Left ventricle myocardium inferior (tissue), 1 donor: ENCODE measurements at regions not wholly inside any gene's neighbourhood (a gene's known extent, or its start where the extent isn't known, plus 50 kb on each side); places are given as distances from the start of the nearest gene placed in this dataset.

Experiments
- DNase-seq: peaks from one replicate; pipeline ENCODE4 v3.0.0-alpha.2; 2020
- H3K27ac ChIP-seq: fragments of 200-600 bp; replicated peaks from 2 replicates; pipeline ENCODE4 v1.8.0; 2021
- H3K27me3 ChIP-seq: fragments of 200-600 bp; 2 replicates; pipeline ENCODE4 v1.8.0; 2021; ENCODE audit warnings: low read depth
- H3K36me3 ChIP-seq: fragments of 200-600 bp; 2 replicates; pipeline ENCODE4 v1.8.0; 2021
- H3K4me1 ChIP-seq: fragments of 200-600 bp; 2 replicates; pipeline ENCODE4 v1.8.0; 2021
- H3K4me3 ChIP-seq: fragments of 200-600 bp; 2 replicates; pipeline ENCODE4 v1.8.0; 2021; ENCODE audit warnings: mild to moderate bottlenecking, moderate library complexity
- H3K9me3 ChIP-seq: fragments of 200-600 bp; replicated peaks from 2 replicates; pipeline ENCODE4 v1.8.0; 2021
- intact Hi-C: fragments of 100-400 bp; cut with micrococcal nuclease; formaldehyde crosslinking; loops from one replicate; pipeline ENCODE4 v1.11.0; 2022
- TF ChIP-seq, protein P1 (sequence below): fragments of 200-600 bp; IDR thresholded peaks from 2 replicates; pipeline ENCODE4 v1.8.0; 2021; ENCODE audit warnings: antibody characterized with exemption, mild to moderate bottlenecking, borderline replicate concordance
- donor health status: DM: no; HTN: yes; CAD: no; lungs with severe emphysema.

DNA sequence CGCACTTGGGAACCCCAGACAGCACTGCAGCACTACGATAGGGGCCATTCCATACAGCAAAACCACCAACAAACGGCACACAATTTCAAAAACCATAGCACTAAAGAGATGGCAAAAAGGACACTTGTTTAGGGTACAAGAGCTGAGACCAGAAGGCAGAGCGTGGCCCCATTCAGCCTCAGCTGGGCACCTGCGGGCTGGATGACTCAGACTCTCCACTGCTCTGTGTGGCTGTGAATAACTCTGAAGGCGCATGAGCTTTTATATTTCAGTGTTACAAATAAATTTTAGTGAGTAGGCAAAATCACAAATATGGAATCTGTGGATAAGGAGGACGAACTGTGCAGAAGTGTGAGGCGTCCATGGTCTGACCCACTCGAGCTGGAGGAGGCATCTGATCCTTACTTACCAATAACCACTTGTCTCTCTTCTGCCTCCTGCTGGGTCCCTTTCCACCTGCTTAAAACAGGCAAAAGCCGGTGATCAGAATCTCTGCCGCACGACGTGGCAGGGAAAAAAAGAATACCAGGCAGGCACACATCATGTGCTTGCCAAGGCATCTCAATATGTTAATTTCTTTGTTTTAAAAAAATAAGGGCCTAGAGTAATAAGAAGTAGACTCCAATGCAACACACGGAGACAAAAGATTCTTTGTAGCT, 325.7 kb downstream of the SHANK2 start:
- H3K4me1 ChIP-seq = no peaks in the 10 kb centered on the region
- TF ChIP-seq, protein P1, sequence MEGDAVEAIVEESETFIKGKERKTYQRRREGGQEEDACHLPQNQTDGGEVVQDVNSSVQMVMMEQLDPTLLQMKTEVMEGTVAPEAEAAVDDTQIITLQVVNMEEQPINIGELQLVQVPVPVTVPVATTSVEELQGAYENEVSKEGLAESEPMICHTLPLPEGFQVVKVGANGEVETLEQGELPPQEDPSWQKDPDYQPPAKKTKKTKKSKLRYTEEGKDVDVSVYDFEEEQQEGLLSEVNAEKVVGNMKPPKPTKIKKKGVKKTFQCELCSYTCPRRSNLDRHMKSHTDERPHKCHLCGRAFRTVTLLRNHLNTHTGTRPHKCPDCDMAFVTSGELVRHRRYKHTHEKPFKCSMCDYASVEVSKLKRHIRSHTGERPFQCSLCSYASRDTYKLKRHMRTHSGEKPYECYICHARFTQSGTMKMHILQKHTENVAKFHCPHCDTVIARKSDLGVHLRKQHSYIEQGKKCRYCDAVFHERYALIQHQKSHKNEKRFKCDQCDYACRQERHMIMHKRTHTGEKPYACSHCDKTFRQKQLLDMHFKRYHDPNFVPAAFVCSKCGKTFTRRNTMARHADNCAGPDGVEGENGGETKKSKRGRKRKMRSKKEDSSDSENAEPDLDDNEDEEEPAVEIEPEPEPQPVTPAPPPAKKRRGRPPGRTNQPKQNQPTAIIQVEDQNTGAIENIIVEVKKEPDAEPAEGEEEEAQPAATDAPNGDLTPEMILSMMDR = no peak
- no peaks in the 10 kb centered on the region for H3K36me3 ChIP-seq
- no peak overlapping the region for H3K4me3 ChIP-seq
- intact Hi-C loops = no loop called here
- peaks cover 49% of the 10 kb centered on the region for H3K9me3 ChIP-seq
- no peak for DNase-seq
- no peak overlapping the region for H3K27ac ChIP-seq
- no peaks in the 10 kb centered on the region for H3K27me3 ChIP-seq

DNA sequence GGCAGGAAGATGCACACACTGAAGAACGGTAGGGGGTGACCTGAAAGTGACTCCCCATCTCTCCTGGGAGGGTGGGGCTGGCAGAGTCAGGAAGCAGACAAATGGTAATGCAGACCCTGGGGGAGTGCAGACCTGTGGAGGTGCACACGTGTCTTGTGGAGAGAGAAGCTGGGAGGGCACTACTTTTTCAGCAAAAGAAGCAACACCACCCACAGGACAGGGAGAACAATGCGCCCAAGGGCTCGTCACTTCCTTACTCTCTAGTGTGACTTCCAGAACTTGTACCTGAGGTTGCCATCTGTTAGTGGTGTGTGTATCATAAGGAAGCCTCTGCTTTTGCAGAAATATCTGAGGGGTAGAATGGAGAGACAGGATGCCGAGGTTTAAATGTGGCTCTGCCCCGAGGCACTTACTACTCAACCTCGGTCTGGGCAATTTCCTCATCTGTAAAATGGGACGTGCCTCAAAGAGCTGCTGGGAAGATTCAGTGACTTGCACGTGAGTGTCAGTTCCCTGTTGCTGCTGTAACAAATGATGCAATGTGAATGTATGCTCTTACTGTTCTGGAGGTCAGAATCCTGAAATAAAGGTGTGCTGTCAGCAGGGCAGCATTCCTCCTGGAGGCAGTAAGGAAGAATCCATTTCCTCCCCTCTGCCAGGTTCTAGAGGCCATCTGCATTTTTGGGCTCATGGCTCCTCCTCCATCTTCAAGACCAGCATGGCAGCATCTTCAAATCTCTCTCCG, 323.4 kb downstream of the SHANK2 start:
- peaks cover 31% of the 10 kb centered on the region for H3K9me3 ChIP-seq
- no peaks in the 10 kb centered on the region for H3K27me3 ChIP-seq
- DNase-seq = no peak
- H3K36me3 ChIP-seq = no peaks in the 10 kb centered on the region
- peaks cover 6% of the 10 kb centered on the region for H3K4me1 ChIP-seq
- H3K4me3 ChIP-seq = no peak overlapping the region
- no peak overlapping the region for H3K27ac ChIP-seq
- intact Hi-C loops = no loop called here
- TF ChIP-seq, protein P1 = no peak

DNA sequence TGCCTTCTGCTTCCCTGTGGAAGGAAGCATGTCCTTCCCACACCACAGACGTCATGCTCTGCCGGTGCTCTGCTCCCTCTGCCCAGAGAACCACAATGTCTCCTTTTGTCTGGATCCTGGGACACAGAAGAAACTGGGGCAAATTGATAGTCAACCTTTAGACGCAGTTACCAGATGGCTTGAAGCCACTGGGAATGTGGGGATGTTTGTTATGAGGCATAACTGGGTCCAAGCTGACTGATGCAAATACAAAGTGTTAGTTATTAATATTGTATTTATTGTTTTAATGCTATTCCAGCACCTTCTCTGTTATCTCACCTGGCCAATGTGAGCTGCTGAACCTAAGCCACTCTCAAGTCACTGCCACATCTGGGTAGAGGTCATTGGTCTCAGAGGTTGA, 322.2 kb downstream of the SHANK2 start:
- Histone ChIP-seq H3K4me1 (peaks cover 6% of the 10 kb centered on the region), H3K27ac (no peak overlapping the region), H3K36me3 (no peaks in the 10 kb centered on the region), H3K27me3 (no peaks in the 10 kb centered on the region), H3K4me3 (no peak overlapping the region), H3K9me3 (peaks cover 28% of the 10 kb centered on the region)
- no peak for DNase-seq
- intact Hi-C loops = no loop called here
- TF ChIP-seq, protein P1 = no peak

DNA sequence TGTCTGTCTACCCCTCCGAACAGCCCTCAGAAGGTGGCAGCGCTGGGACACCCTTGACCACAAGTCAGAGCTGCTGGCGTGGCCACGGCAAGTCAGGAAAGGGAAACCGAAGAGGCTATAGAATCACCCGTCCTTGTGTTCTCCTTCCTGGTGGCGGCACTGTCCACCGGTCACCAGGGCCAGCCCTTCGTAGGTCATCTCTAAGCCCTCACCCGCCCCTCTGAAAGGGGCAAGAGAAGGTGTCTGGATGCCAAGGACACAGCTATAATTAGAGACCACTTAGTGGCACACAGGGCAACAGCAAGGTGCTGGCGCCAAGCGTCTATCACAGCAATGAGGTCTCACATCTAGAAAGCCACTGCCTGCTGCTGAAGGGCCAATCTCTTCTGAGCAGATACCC, 320.9 kb downstream of the SHANK2 start:
- Histone ChIP-seq H3K36me3 (no peaks in the 10 kb centered on the region), H3K4me3 (no peak overlapping the region), H3K9me3 (peaks cover 16% of the 10 kb centered on the region), H3K4me1 (peaks cover 6% of the 10 kb centered on the region), H3K27ac (no peak overlapping the region), H3K27me3 (no peaks in the 10 kb centered on the region)
- TF ChIP-seq, protein P1 = no peak
- DNase-seq = peak; percentile 21
- intact Hi-C loops = no loop called here

DNA sequence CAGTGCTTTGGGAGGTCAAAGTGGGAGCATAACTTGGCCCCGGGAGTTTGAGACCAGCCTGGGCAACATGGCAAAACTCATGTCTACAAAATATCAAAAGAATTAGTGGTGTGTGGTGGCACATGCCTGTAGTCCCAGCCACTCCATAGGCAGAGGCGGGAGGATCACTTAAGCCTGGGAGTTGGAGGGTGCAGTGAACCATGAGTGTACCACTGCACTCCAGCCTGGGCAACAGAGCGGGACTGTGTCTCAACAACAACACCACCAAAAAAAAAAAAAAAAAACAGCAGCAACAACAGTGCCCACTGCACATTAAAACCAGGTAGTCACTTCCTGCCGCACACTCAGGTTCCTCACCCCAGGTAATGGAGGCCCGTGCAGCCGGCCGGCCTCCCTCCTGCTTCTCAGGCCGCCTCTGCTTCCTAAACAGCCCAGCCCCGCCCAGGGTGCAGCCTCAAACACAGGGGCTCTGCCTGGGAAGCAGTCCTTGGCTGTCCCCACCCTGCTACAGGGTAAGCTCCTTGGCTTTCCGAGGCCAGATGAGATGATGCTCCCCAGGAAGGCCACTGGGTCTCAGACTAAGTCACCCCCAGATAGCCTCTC, 318.3 kb downstream of the SHANK2 start:
- Histone ChIP-seq H3K9me3 (peaks cover 23% of the 10 kb centered on the region), H3K4me3 (no peak overlapping the region), H3K27ac (no peak overlapping the region), H3K4me1 (peaks cover 6% of the 10 kb centered on the region), H3K36me3 (no peaks in the 10 kb centered on the region), H3K27me3 (no peaks in the 10 kb centered on the region)
- TF ChIP-seq, protein P1 = no peak
- intact Hi-C loops = no loop called here
- no peak for DNase-seq
